Subcutaneous abdominal adipose tissue (tissue), 5 donors: ENCODE measurements at regions not wholly inside any gene's neighbourhood (a gene's known extent, or its start where the extent isn't known, plus 50 kb on each side); places are given as distances from the start of the nearest gene placed in this dataset.

ENCODE experiments used
- H3K27ac ChIP-seq: one replicate; pipeline ENCODE4 v1.7.0; 2013; ENCODE audit warnings: low read depth, mild to moderate bottlenecking, inconsistent platforms, low read length, moderate library complexity
- H3K27me3 ChIP-seq, 5 donors: one replicate each; pipeline ENCODE4 v1.7.0; 2013; ENCODE audit warnings: low read length in 5 of 5, inconsistent platforms in 1 of 5; ENCODE audit not compliant: control insufficient read depth in 5 of 5, insufficient read depth in 4 of 5
- H3K36me3 ChIP-seq, 5 donors: one replicate each; pipeline ENCODE4 v1.7.0; 2013; ENCODE audit warnings: low read length in 5 of 5; ENCODE audit not compliant: control insufficient read depth in 5 of 5, insufficient read depth in 5 of 5
- H3K4me1 ChIP-seq, 5 donors: one replicate each; pipeline ENCODE4 v1.7.0; 2013; ENCODE audit warnings: low read length in 5 of 5, mild to moderate bottlenecking in 3 of 5, moderate library complexity in 1 of 5; ENCODE audit not compliant: control insufficient read depth in 5 of 5, insufficient read depth in 5 of 5
- H3K4me3 ChIP-seq, 5 donors: one replicate each; pipeline ENCODE4 v1.7.0; 2013; ENCODE audit warnings: low read length in 5 of 5, low read depth in 1 of 5
- H3K9ac ChIP-seq, 5 donors: one replicate each; pipeline ENCODE4 v1.7.0; 2013; ENCODE audit warnings: low read length in 5 of 5, mild to moderate bottlenecking in 4 of 5, moderate library complexity in 3 of 5
- H3K9me3 ChIP-seq, 5 donors: one replicate each; pipeline ENCODE4 v1.7.0; 2013; ENCODE audit warnings: low read length in 5 of 5; ENCODE audit not compliant: control insufficient read depth in 5 of 5
- donor health status: healthy.
- donor health status: healthy.
- donor health status: healthy.
- donor health status: healthy.
- donor health status: healthy.

- Histone ChIP-seq H3K36me3 (no peaks in the 10 kb centered on the region), H3K9me3 (peaks cover 8 to 49% (median 30%) of the 10 kb centered on the region in 5 donors), H3K4me1 (no peaks in the 10 kb centered on the region), H3K4me3 (no peak overlapping the region), H3K27ac (no peak overlapping the region), H3K27me3 (no peaks in the 10 kb centered on the region), H3K9ac (no peak overlapping the region)
Measured at GRCh38 chr12:67562513-67563287, 85.8 kb upstream of the DYRK2 start.

GRCh38 chr12:67568055-67568454 is 80.5 kb upstream of the DYRK2 start:
- H3K9ac ChIP-seq, result no peak overlapping the region
- H3K9me3 ChIP-seq, result peaks cover 5 to 23% (median 14%) of the 10 kb centered on the region in 5 donors
- H3K27ac ChIP-seq, result no peak overlapping the region
- H3K36me3 ChIP-seq, result no peaks in the 10 kb centered on the region
- no peaks in the 10 kb centered on the region for H3K4me1 ChIP-seq
- no peaks in the 10 kb centered on the region for H3K27me3 ChIP-seq
- no peak overlapping the region for H3K4me3 ChIP-seq

- H3K36me3 ChIP-seq, result no peaks in the 10 kb centered on the region
- no peak overlapping the region for H3K9ac ChIP-seq
- no peak overlapping the region for H3K4me3 ChIP-seq
- H3K4me1 ChIP-seq, result no peaks in the 10 kb centered on the region
- no peaks in the 10 kb centered on the region for H3K9me3 ChIP-seq
- no peaks in the 10 kb centered on the region for H3K27me3 ChIP-seq
- no peak overlapping the region for H3K27ac ChIP-seq
Measured at GRCh38 chr12:67572492-67572891, 76.1 kb upstream of the DYRK2 start.

- no peaks in the 10 kb centered on the region for H3K4me1 ChIP-seq
- H3K9ac ChIP-seq, result no peak overlapping the region
- no peak overlapping the region for H3K4me3 ChIP-seq
- no peak overlapping the region for H3K27ac ChIP-seq
- peaks cover 0 to 4% (median 0%) of the 10 kb centered on the region in 5 donors for H3K9me3 ChIP-seq
- no peaks in the 10 kb centered on the region for H3K27me3 ChIP-seq
- no peaks in the 10 kb centered on the region for H3K36me3 ChIP-seq
Measured at GRCh38 chr12:67573566-67573965, 75.0 kb upstream of the DYRK2 start.

- H3K4me3 ChIP-seq, result no peak overlapping the region
- no peaks in the 10 kb centered on the region for H3K27me3 ChIP-seq
- peaks cover 0 to 4% (median 0%) of the 10 kb centered on the region in 5 donors for H3K9me3 ChIP-seq
- no peak overlapping the region for H3K27ac ChIP-seq
- H3K9ac ChIP-seq, result no peak overlapping the region
- H3K36me3 ChIP-seq, result no peaks in the 10 kb centered on the region
- H3K4me1 ChIP-seq, result no peaks in the 10 kb centered on the region
Measured at GRCh38 chr12:67578976-67579661, 69.4 kb upstream of the DYRK2 start.

- no peaks in the 10 kb centered on the region for H3K36me3 ChIP-seq
- no peak overlapping the region for H3K27ac ChIP-seq
- H3K4me1 ChIP-seq, result no peaks in the 10 kb centered on the region
- H3K9ac ChIP-seq, result no peak overlapping the region
- H3K4me3 ChIP-seq, result no peak overlapping the region
- H3K27me3 ChIP-seq, result no peaks in the 10 kb centered on the region
- H3K9me3 ChIP-seq, result peaks cover 0 to 4% (median 0%) of the 10 kb centered on the region in 5 donors
Measured at GRCh38 chr12:67579662-67580003, 68.9 kb upstream of the DYRK2 start.

GRCh38 chr12:67582238-67582834 is 66.2 kb upstream of the DYRK2 start:
- Histone ChIP-seq H3K27me3 (no peaks in the 10 kb centered on the region), H3K4me1 (no peaks in the 10 kb centered on the region), H3K9ac (no peak overlapping the region), H3K36me3 (no peaks in the 10 kb centered on the region), H3K9me3 (peaks cover 0 to 4% (median 0%) of the 10 kb centered on the region in 5 donors), H3K4me3 (no peak overlapping the region), H3K27ac (no peak overlapping the region)

GRCh38 chr12:67582844-67583243 is 65.7 kb upstream of the DYRK2 start:
- Histone ChIP-seq H3K4me3 (no peak overlapping the region), H3K4me1 (no peaks in the 10 kb centered on the region), H3K9ac (no peak overlapping the region), H3K27me3 (no peaks in the 10 kb centered on the region), H3K9me3 (peaks cover 0 to 3% (median 0%) of the 10 kb centered on the region in 5 donors), H3K36me3 (no peaks in the 10 kb centered on the region), H3K27ac (no peak overlapping the region)

- Histone ChIP-seq H3K4me1 (no peaks in the 10 kb centered on the region), H3K9me3 (no peaks in the 10 kb centered on the region), H3K36me3 (no peaks in the 10 kb centered on the region), H3K9ac (no peak overlapping the region), H3K4me3 (no peak overlapping the region), H3K27me3 (no peaks in the 10 kb centered on the region), H3K27ac (no peak overlapping the region)
Measured at GRCh38 chr12:67586951-67587350, 61.6 kb upstream of the DYRK2 start.

- no peak overlapping the region for H3K27ac ChIP-seq
- H3K27me3 ChIP-seq, result no peaks in the 10 kb centered on the region
- H3K36me3 ChIP-seq, result no peaks in the 10 kb centered on the region
- no peak overlapping the region for H3K4me3 ChIP-seq
- no peak overlapping the region for H3K9ac ChIP-seq
- H3K9me3 ChIP-seq, result no peaks in the 10 kb centered on the region
- peaks cover 0 to 8% (median 0%) of the 10 kb centered on the region in 5 donors for H3K4me1 ChIP-seq
Measured at GRCh38 chr12:67589078-67589477, 59.5 kb upstream of the DYRK2 start.
